DMS153 treated with DMSO at 0.1 percent for 48 hours (cell line): ENCODE measurements at regions not wholly inside any gene's neighbourhood (a gene's known extent, or its start where the extent isn't known, plus 50 kb on each side); places are given as distances from the start of the nearest gene placed in this dataset.

Experiments
- DNase-seq: peaks from one replicate; lab custom pipeline; 2025; ENCODE audit not compliant: unreplicated experiment; lab: John Stamatoyannopoulos, UW

- no peak for DNase-seq
Observed at GRCh38 chr9:107542411-107543157, 53.0 kb upstream of the KLF4 start.

GRCh38 chr9:107541523-107541922 is 52.0 kb upstream of the KLF4 start:
- DNase-seq = no peak

- no peak for DNase-seq
Observed at GRCh38 chr9:107540164-107540561, 50.6 kb upstream of the KLF4 start.

GRCh38 chr9:107539427-107540163 is 50.0 kb upstream of the KLF4 start:
- no peak for DNase-seq
